Activated CD8-positive, alpha-beta T cell treated with anti-CD3 and anti-CD28 coated beads for 36 hours (primary cell): ENCODE measurements at regions not wholly inside any gene's neighbourhood (a gene's known extent, or its start where the extent isn't known, plus 50 kb on each side); places are given as distances from the start of the nearest gene placed in this dataset.

ENCODE experiments used
- ATAC-seq: fragments of 200-7000 bp; cut with Tn5 transposase; one replicate; pipeline ENCODE4 v1.10.0; 2021; ENCODE audit warnings: mild to moderate bottlenecking, moderate library complexity
- CTCF ChIA-PET: fragments of 350-600 bp; sonication (Branson Sonifier 250); formaldehyde crosslinking; loops from one replicate; lab custom pipeline; 2021; ENCODE audit warnings: antibody characterized with exemption; lab: Charles Lee
- POLR2A ChIA-PET: fragments of 350-600 bp; sonication (Branson Sonifier 250); formaldehyde crosslinking; loops from one replicate; lab custom pipeline; 2021; ENCODE audit warnings: antibody characterized with exemption; lab: Charles Lee
- DNase-seq: peaks from one replicate; pipeline ENCODE4 v3.0.0-alpha.2; 2020
- H3K27ac Mint-ChIP-seq: one replicate; pipeline ENCODE4 v1.8.0; 2021; ENCODE audit warnings: mild to moderate bottlenecking, mixed read lengths
- H3K27me3 Mint-ChIP-seq: one replicate; pipeline ENCODE4 v1.8.0; 2021; ENCODE audit warnings: mixed read lengths
- H3K36me3 Mint-ChIP-seq: one replicate; pipeline ENCODE4 v1.8.0; 2021; ENCODE audit warnings: low read depth, mixed read lengths
- H3K4me1 Mint-ChIP-seq: one replicate; pipeline ENCODE4 v1.8.0; 2021; ENCODE audit warnings: low read depth, mixed read lengths
- H3K4me3 Mint-ChIP-seq: one replicate; pipeline ENCODE4 v1.8.0; 2021; ENCODE audit warnings: mild to moderate bottlenecking, moderate library complexity, mixed read lengths
- H3K9me3 Mint-ChIP-seq: one replicate; pipeline ENCODE4 v1.8.0; 2021; ENCODE audit warnings: mixed read lengths
- intact Hi-C: fragments of 100-400 bp; cut with micrococcal nuclease; formaldehyde crosslinking; loops from one replicate; pipeline ENCODE4 v1.10.0; 2022
- TF ChIP-seq, protein P1 (sequence below): fragments of 200-600 bp; IDR thresholded peaks from one replicate; pipeline ENCODE4 v1.8.0; 2022; ENCODE audit warnings: antibody characterized with exemption, mild to moderate bottlenecking

DNA sequence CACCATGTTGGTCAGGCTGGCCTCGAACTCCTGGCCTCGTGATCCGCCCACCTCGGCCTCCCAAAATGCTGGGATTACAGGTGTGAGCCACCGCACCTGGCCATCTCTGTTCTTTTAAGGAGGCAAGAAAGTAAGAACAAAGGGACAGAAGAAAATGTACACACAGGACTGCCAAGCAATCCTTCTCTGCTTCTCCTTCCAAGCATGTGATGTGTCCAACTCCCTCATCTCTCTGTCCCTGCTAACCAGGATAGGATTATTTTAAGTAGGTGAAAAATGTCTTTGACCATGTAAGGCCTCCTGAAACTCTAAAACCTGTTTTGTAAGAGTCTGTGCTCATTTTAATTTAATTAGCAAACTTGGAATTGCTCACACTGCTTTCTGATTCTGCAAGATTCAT, 89.3 kb upstream of the ATL2 start:
- Mint-ChIP-seq H3K36me3 (no peaks in the 10 kb centered on the region), H3K4me1 (peaks cover 9% of the 10 kb centered on the region), H3K4me3 (no peak overlapping the region), H3K27me3 (no peaks in the 10 kb centered on the region), H3K9me3 (no peaks in the 10 kb centered on the region), H3K27ac (no peak overlapping the region)
- POLR2A ChIA-PET: no interaction called here
- TF ChIP-seq, protein P1, sequence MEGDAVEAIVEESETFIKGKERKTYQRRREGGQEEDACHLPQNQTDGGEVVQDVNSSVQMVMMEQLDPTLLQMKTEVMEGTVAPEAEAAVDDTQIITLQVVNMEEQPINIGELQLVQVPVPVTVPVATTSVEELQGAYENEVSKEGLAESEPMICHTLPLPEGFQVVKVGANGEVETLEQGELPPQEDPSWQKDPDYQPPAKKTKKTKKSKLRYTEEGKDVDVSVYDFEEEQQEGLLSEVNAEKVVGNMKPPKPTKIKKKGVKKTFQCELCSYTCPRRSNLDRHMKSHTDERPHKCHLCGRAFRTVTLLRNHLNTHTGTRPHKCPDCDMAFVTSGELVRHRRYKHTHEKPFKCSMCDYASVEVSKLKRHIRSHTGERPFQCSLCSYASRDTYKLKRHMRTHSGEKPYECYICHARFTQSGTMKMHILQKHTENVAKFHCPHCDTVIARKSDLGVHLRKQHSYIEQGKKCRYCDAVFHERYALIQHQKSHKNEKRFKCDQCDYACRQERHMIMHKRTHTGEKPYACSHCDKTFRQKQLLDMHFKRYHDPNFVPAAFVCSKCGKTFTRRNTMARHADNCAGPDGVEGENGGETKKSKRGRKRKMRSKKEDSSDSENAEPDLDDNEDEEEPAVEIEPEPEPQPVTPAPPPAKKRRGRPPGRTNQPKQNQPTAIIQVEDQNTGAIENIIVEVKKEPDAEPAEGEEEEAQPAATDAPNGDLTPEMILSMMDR: no peak
- intact Hi-C loops: no loop called here
- CTCF ChIA-PET: interaction anchor here (1.2 to 1.8 kb wide), 6 partner anchors 8 to 151 kb away, joined by 3 to 10 read pairs (median 6); partner anchors contain the start of gene ATL2
- DNase-seq: no peak
- ATAC-seq: no peak

DNA sequence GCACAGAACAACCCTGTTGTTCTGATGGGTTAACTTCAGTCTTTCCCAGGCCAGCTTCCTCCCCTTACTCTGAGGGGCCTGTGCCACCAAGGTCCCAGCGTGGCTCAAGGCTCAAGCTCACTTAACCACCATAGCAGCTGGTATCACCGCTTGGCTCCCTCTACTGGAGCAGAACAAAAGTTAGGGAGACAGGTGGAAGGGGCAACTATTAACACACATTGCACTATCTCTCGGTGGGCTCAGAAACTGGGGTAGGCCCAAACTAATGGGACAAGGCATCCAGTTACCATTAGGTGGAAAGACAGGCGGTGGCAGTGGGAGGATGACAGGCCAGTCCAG, 88.7 kb upstream of the ATL2 start:
- intact Hi-C loops: no loop called here
- POLR2A ChIA-PET: no interaction called here
- TF ChIP-seq, protein P1: peak; percentile 43
- Mint-ChIP-seq H3K4me1 (peaks cover 9% of the 10 kb centered on the region), H3K4me3 (no peak overlapping the region), H3K36me3 (no peaks in the 10 kb centered on the region), H3K27ac (no peak overlapping the region), H3K27me3 (no peaks in the 10 kb centered on the region), H3K9me3 (no peaks in the 10 kb centered on the region)
- CTCF ChIA-PET: interaction anchor here (0.6 to 1.8 kb wide), 10 partner anchors 9 to 278 kb away, joined by 3 to 10 read pairs (median 4); partner anchors contain the start of gene ATL2
- ATAC-seq (no peak), DNase-seq (peak; percentile 16)

DNA sequence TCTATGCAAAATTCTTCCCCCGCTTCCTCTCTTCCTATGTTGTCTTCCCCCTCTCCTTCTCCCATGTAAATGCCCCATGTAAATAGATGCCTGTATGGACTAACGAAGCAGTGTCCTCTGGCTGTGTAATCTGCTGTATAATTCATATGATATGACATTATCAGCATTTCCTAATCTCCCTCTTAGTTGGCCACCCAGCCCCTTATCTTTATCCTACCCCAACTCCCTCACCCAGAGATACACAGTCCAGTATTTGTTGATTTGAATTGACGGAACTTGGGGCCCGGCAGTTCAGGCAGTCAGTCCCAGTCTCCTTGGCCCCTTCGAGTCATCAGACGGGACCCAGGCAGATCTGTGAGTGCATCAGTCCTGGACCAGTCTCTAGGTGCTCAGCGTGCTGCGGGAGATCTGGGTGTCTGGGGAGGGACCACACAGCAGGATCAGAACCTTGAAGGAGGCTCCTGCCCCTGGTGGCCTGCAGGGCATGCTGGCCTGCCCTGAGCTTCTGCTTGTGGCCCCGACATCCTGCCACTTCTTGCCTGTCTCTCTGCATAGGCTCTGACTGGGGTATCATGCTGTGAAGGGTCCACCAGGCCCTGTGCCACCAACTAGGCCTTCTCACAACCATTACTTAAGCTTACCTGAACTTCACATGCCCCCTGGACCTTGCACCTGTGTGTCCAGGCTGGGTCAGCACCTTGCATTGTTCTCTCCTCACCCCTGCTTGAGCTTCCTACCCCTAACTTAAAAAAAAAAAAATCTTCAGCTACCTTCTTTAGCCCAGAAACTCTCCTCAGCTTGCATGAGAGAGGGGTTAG, 88.1 kb upstream of the ATL2 start:
- POLR2A ChIA-PET: interaction anchor here (0.6 kb wide), 1 partner anchor 106 kb away, joined by 3 read pairs; no protein-coding TSS in a partner anchor
- Mint-ChIP-seq H3K36me3 (no peaks in the 10 kb centered on the region), H3K27ac (no peak overlapping the region), H3K27me3 (peaks cover 2% of the 10 kb centered on the region), H3K4me1 (peaks cover 9% of the 10 kb centered on the region), H3K9me3 (no peaks in the 10 kb centered on the region), H3K4me3 (no peak overlapping the region)
- intact Hi-C loops: no loop called here
- no peak for DNase-seq
- CTCF ChIA-PET: interaction anchor here (0.6 to 1.8 kb wide), 10 partner anchors 9 to 279 kb away, joined by 3 to 10 read pairs (median 4); partner anchors contain the start of gene ATL2
- TF ChIP-seq, protein P1: no peak
- no peak for ATAC-seq

DNA sequence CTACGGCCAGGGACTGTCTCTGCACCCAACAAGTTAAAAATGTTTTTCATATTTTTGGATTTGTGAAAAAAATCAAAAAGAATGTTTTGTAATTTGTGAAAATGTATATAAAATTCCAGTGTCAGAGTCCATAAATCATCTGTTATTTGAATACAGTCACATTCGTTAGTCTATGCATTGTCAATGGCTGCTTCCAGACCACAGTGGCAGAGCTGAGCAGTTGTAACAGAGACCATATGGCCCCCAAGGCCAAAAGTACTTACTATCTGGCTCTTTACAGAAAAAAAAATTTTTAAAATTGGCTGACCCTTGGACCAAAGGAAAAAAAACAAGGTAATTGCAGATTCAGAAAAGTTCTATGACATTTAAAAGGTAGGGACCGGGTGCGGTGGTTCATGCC, 86.7 kb upstream of the ATL2 start:
- Mint-ChIP-seq H3K27ac (no peak overlapping the region), H3K4me1 (peaks cover 9% of the 10 kb centered on the region), H3K4me3 (no peak overlapping the region), H3K36me3 (no peaks in the 10 kb centered on the region), H3K9me3 (no peaks in the 10 kb centered on the region), H3K27me3 (peaks cover 2% of the 10 kb centered on the region)
- intact Hi-C loops: no loop called here
- ChIA-PET POLR2A (interaction anchor here (1.3 to 1.7 kb wide), 2 partner anchors 14 to 86 kb away, joined by 3 to 4 read pairs; no protein-coding TSS in a partner anchor), CTCF (no interaction called here)
- no peak for ATAC-seq
- TF ChIP-seq, protein P1: no peak
- no peak for DNase-seq

DNA sequence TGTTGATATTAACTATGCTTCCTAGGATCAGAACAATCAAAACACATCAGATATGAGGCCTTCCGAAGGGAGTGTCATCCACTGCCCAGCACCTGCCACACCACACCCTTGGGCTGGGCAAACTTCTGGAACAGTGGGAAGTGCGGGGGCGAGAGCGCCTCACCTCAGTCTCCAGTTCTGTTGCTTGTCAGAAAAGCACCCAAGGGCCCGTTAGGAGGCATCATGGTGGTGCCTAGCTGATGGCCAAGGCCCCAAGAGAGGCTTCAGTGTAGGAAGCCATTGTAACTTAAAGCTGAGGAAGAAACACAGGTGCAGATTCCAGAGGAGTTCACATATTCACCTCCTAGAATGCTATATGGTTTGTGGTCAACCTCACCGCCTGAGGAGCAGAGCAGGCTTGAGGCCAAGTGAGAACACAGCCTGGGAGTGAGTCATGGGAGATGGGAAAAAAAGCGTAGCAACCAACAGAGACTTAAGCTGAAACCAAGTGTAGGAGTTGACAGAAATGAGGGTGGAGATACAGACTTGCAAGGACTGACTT, 85.1 kb upstream of the ATL2 start:
- no peaks in the 10 kb centered on the region for H3K9me3 Mint-ChIP-seq
- intact Hi-C loops: no loop called here
- no peak overlapping the region for H3K4me3 Mint-ChIP-seq
- TF ChIP-seq, protein P1: no peak
- peaks cover 9% of the 10 kb centered on the region for H3K4me1 Mint-ChIP-seq
- H3K27ac Mint-ChIP-seq: peak overlapping the region; percentile 3
- peak; percentile 75 for DNase-seq
- no peaks in the 10 kb centered on the region for H3K36me3 Mint-ChIP-seq
- peak; percentile 93 for ATAC-seq
- POLR2A ChIA-PET: interaction anchor here (0.8 to 1.7 kb wide), 3 partner anchors 16 to 236 kb away, joined by 3 to 4 read pairs (median 3); no protein-coding TSS in a partner anchor
- CTCF ChIA-PET: interaction anchor here (0.6 to 1.5 kb wide), 3 partner anchors 9 to 46 kb away, joined by 3 to 9 read pairs (median 4); no protein-coding TSS in a partner anchor
- peaks cover 4% of the 10 kb centered on the region for H3K27me3 Mint-ChIP-seq
